NCI-H1436 treated with DMSO at 0.1 percent for 48 hours (cell line): ENCODE measurements at regions not wholly inside any gene's neighbourhood (a gene's known extent, or its start where the extent isn't known, plus 50 kb on each side); places are given as distances from the start of the nearest gene placed in this dataset.

Experiments used
- DNase-seq: peaks from one replicate; lab custom pipeline; 2025; lab: John Stamatoyannopoulos, UW

DNA sequence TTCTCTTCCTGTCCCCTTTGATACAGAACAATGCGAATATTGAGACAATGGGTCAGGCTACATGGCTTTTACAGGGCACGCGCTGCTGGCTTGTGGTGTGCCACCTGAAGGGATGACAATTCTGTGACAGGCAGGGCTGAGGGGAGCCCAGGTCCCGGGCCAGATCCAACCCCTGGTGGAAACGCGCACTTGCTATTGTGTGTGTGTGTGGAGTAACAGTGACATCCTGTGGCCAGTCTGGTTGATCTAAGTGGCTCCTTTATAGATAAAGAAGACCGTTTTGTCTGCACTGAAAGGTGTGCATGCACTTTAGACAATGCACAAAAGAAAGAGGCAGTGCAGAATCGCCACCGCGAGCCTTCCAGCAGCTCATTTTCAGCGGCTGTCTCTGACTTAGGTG, 273.6 kb downstream of the HRH4 start:
- DNase-seq: no peak

DNA sequence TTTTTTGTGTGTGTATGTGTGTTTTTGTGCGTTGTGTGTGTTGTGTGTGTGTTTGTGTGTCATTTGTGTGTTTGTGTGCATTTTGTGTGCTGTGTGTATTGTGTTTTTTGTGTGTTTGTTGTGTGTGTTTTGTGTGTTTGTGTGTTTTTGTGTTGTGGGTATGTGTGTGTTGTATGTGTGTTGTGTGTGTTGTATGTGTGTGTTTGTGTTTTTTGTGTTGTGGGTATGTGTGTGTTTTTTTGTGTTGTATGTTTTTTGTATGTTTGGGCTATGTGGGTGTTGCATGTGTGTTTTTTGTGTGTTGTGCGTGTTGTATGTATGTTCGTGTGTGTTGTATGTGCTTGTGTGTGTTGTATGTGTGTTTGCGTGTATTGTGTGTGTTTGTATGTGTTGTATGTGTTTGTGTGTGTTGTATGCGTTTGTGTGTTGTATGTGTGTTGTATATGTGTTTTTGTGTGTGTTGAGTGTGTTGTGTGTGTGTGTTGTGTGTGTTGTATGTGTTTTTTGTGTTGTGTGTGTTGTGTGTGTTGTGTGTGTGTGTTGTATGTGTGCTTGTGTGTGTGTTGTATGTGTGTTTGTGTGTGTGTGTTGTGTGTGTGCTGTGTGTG, 275.3 kb downstream of the HRH4 start:
- no peak for DNase-seq

DNA sequence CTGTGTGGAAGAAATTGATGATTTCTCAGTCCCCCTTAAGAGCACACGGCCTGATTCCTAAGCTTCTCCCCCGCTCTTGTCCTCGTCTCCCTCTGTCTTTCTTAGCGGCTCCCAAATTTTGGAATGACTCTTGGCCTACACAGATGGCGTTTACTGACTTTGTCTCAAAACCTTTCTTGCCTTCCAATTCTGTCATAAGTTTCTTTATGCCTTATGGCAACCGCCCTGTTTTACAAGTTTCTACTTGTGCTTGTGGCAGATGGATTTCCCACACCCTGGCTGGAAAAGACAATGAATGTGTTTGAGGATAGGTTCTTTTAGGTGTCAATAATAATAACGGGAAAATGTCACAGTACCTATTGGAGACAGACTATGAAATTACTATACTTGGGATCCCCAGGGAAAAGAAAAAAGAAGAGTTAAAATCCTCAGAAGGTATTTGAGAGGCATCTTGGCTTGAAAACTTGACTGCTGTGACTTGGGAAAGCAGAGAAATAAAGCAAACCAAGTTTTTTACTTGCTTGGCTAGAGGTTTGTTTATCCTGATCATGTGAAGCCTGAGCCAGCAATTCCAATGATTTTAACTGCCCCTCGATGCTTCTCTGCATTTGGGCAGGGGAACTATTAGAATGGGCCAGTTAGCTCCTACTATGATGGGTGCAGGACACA, 276.4 kb downstream of the HRH4 start:
- no peak for DNase-seq

DNA sequence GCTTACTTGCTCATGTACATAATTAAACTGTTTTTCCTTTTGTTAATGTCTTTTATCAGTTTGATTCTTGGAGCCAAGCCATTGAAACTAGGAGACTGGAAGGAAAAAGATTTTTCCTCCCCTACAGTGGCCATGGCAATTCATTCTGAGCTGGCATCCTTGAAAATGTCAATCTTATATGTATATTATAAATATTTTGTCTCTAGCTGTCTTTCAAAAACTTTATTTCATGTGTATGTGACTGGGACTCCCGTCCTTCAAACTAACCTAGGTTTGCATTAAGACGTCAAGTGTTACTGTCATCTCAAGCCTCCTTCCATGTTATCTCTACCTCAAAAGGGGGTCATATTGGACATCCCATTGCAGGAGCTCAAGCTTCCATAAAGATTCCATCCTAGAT, 280.4 kb downstream of the HRH4 start:
- DNase-seq: no peak

DNA sequence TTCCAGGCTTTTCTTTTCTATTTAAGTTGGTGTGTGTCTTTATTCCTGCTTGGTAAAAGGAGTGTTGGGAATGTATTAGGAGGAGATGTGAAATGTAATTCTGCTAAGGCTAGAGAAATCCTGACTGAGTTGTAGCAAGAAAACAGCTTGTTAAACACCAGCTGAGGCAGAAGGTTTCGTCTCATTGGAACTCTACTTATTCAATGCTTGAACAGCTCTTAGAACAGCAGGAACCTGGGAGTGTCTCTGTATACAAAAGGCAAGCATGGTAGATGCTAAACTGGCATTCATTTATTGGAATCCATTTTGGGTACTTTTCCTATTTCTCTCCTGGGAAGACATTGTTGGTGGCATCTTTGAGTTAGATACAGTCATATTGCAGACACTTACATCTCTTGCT, 280.9 kb downstream of the HRH4 start:
- no peak for DNase-seq

DNA sequence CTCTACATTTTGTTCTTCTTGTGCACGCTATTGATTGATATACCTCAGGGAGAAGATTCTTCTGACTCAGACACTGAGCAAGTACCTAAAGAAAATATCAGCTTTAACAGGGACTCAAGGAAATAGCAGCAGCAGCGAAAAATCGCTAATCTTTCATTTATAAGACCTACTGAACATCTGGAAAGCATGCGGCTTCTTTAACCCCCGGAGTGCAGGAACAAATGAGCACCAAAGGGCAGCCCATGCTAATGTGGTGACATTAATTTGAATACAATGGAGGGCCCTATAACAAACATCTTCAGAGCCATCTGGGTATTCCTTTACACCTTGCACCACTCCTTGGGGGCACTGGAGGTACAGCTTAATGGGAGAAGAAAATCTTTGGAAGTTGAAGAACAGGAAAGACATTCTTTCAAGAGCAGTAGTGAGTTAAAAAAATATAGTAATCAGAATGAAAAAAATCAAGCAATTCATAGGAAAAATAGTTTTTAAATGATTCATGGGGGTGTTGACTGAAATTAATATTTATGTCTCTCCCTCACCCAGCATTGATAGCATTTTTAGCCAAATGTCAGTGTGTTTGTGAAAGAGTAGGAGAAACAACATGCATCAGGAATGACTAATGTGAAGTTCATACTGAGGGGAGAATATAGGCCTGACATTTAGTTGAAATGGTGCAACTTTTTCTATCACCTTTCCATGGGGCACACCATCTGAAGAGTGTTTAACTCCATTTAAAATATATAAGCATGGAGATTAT, 281.7 kb downstream of the HRH4 start:
- no peak for DNase-seq

DNA sequence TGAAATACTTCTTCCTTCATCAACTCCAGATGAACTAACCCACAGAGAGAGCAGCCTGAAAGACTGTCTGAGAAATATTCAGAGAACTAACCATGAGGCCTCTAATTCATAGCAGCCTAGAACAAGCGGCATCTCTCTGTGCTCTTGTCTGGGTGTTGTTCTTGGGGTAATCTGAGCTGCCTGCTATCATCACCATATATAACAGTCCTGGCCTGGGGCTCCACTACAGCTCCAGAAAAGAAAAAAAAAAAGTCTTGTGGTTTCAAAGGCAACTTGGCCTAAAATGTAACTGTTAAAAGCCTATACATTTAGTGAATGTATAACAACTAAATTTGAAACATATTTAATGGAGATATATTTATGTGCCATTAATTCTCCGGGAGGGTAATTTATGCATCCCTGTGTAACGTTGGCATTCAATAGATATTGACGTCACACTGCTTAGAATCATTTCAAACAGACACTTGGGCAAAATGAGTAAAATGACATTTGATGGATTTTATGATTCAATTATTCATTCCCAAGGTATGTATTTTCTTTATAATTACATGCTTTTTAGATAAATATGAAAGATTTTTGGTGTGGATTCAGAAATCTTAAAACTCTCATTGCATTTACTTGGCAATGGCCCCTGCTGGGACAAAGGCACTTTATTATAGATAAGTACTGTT, 294.3 kb downstream of the HRH4 start:
- DNase-seq: no peak

DNA sequence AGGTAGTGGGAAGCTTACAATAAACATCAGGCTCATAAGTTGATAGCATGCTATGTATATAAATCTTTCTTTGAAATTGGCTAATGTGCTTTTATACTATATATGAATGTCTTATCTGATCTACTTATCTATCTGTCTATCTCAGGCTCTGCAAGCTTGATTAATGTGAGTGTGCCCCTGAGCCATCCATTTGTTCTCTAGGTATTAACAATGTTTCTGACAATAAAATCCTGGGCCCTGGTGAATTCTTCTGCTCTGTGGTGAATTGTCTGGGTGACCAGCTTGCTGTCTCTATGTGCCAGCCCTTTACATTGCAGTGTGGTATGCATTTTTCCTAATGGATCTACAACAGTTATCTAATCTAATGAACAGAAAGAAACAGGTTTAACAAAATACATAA, 295.9 kb downstream of the HRH4 start:
- DNase-seq: no peak

DNA sequence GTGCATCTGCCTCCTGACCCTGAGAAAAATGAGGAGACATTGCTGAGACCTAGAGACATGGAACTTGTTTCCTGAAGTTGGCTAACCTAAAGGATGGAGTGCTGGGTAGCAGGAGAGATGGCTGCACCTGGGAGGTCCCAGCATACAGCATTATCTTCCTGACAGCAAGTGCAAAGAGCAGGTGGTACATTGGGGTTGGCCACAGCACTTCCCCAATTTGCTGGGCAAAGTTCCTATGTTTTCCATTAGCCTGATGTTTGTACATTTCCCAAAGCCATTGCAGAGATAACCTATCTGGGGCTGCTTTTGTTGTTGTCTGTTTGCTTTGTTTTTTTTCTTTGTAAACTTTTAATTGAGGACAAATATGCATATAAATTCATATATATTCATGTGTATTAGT, 296.7 kb downstream of the HRH4 start:
- DNase-seq: no peak

DNA sequence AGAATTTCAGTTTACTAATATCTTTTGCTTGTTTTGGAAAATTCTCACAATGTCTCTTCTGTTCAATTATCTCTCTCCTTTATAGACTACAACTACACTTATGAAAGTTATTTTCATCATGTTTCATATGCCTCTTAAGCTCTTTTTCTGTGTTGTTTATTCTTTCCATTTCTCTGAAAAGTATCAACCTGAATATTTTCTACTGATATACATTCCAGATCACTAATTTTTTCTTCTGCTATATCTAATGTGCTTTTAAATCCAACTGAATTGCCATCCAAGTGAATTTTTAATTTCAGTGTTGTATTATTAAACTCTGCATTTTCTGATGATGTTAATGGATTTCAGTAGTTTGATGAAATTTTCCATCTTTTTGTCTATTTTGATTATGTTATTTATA, 301.3 kb downstream of the HRH4 start:
- no peak for DNase-seq

DNA sequence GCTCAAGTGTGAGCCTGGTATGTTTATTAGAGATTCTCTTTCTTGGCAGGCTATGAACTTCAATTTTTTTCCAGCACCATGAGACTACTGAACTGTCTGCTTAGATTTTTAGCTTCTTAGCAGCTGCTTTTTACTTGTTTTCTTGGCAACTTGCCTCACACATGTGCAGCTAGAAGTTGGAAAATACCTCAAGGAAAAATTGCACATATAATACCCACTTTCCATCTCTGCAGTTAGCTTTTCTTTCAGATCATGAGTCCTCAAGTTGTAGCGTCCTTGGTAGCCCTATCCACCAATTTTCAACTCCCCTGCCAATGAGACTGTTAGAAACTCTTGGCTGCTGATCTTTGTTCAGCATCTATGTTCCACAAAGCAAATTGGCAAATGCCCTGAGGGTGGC, 302.1 kb downstream of the HRH4 start:
- DNase-seq: no peak

DNA sequence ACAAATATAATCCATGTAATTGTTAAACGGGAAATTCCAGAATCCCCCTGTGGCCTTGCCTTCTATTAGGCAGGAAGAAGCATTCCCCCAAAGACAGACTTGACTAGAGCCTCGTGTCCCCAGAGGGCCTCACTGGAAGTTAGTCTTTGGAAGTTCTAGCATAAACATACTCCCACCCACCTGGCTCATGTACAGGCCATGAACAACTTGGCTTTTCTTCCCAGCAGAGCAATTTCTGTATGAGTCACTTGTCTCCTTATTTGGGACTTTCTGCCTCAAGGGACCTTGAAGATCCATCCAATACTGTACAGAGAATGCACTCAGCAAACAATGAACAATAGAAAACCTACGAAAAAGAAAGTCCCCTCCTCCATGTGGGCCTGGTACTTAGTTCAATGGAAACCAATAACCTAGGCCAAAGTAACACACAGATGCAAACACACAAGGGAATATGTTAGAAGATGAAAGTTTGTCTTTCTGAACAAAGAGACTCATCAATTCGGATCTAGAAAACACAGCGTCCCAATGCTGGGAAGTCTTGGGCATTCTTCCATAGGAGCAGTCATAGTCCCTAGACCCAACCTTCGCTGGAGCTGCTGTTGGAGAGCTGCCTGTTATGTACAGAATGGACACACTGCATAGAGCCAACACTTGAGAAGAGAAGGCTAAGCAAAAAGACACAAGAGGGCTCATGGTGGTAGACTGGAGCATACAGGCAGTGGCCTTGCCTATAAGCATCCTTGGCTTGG, 303.5 kb downstream of the HRH4 start:
- no peak for DNase-seq

DNA sequence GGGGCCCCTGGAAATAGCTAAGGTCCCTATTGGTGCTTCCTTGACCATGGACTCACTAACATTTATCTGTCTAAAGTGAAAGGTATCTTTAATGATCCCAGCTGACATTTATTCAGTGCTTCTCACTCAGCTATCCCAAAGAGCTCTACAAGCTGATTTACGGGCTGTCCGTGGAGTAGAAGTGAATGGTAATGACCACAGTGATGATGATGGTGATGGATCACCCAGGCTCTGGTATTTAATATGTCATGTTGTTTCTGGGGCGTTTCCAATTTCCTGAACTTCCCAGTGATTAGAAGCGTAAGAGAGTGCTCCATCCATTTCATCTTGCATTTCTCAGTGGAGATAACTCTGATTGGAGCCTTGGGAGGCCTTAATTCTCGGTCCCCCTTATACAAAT, 304.3 kb downstream of the HRH4 start:
- no peak for DNase-seq

DNA sequence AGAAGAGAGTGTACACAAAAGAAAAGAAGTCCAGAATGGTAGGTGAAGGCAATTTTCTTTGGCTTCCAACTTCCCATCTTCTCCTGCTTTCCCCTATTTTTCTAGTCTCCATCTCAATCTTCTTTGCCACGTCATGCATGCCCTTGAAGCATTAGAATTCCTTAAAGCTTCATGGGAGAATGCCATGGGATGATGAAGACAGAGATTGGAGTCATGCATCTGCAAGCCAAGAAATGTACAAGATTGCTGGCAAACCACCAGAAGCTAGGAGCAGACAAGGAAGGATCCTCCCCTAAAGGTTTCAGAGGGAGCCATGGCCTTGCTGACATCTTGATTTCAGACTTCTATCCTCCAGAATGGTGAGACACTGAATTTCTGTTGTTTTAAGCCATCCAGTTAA, 305.9 kb downstream of the HRH4 start:
- DNase-seq: no peak

DNA sequence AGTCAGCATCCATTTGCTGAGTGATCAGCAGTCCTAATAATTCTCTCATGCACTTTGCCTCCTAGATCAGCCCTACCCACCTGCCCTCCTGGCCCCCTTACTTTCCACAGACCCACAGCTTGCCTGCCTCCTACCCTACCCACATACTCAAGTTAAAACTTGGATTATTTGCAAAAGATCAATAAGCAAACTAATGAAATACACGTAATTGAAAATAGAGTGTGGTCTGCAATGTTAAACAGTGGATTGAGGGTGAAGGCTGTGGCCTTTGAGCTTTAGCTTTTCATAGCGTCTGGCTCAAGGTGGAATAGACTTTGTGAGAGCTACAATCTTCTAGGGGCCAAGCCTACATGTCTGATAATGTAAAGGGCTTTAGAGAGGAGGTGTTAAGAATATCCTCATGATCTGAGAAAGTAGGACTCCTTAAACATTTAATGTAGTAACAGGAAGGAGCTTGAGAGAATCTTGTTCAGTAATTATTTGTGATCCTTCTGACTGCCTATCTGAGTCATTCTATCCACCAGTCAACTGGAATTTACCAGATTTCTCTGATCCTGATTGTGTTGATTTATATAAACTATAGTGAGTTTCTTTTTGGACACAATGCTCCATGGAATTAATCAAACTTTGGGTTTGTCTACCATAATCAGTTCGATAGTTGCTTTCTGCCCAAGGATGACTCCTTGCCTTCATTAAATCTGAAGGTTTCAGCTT, 310.0 kb downstream of the HRH4 start:
- no peak for DNase-seq

DNA sequence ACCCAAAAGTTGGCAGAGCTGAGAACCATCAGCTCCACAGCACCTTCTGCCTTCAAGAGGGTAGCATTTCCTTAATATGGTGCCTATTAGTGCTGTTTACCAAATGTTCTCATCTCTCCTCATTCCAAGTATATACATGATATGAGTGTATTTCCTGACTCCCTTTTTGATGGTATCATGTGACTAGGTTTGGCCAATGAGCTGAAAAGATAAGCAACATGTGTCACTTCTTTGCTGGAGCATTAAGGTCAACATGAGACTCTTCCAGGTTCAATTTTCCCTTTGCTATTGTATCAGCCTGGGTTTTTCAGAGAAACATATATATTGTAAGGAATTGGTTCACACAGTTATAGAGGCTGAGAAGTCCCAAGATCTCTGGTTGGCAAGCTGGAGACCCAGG, 310.9 kb downstream of the HRH4 start:
- DNase-seq: no peak

DNA sequence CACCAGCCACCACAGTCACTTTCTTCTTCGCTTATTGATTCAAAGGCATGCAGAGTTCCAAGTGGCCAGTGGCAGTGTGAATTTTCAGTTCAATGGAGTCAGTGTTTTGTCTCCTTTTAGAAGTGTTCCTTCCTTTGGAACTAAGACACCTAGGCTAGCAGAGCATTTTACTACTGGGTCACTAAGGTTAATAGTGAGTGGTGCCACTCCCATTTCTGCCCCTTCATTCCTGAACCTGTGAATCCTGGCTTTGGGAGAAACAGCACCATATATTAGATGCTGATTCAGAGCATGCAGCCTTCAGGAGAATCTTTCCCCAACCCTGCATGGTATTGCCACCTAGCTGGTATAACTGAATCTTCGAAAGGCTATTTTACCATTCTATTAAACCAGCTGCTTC, 312.7 kb downstream of the HRH4 start:
- no peak for DNase-seq

DNA sequence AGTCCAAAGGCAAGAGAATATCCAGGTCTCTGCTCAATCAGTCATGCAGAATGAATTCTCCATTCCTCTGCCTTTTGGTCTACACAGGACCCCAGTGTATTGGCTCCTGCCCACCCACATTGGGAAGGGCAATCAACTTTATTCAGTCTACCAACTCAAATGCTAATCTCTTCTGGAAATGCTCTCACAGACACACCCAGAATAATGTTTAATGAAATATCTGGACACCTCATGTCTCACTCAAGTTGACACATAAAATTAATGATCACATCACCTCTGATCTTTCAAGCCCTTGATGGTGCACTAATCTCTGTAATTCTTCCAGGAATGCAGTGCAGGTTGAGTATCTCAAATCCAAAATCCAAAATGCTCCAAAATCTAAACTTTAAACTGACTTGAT, 315.6 kb downstream of the HRH4 start:
- DNase-seq: no peak

DNA sequence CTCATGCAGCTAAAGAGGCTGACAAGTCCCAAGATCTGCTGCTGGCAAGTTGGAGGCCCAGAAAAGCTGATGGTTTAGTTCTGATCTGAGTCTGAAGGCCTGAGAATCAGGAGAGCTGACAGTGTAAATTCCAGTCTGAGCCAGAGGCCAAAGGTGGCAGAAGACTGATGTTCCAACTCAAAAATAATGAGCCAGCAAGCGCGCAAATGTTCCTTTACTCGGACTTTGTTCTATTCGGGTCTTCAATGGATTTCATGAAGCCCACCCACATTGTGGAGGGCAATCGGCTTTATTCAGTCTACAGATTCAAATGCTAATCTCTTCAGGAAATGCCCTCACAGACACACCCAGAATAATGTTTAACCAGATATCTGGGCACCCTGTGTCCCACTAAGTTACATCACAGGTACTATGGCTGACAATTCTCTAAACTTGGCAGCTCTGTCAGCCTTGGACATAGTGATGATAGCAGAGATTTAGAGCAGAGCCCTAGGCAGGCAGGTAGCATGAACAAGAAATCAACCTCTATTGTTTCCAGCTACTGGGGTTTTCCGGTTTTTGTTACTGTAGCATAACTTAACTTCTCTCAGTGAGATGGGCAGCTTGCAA, 318.5 kb downstream of the HRH4 start:
- DNase-seq: no peak

DNA sequence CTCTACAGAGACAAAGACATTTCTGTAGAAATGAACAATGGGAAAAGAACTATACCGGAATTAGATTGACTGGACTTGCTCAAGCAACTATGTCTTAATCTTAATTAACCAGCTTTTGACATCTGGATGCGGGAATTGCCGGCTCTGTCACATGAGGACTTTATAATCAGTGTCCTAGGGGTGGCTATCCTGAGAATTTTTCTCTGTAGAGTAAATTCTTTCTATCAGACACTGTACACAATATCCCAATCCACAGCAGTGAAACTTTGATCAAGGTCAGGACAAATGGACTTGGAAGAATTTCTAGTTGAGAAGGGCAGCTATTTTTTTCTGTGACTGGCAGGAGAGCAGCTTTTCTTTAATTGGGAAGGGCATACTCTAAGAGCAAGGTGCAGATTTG, 322.1 kb downstream of the HRH4 start:
- no peak for DNase-seq

DNA sequence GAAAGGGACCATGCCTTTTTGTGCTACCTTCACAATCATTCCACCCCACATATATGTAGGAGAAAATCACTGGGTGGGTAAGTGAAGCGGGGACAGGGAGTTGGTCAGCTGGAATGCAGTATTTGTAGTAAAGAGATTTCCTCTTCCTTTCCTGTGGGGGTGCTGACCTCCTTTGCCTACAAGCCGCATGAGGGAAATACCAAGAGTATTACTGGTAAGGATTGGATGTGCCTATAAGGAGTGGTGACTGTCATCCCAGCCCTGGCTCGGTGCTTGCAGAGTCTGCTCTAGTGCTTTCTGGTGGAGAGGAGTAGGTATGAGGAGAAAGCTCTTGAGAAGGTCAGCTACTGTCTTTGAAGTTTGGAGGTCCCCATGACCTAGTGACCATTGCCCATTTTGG, 324.6 kb downstream of the HRH4 start:
- no peak for DNase-seq
